Endothelial cell (in vitro differentiated cells): ENCODE measurements at regions not wholly inside any gene's neighbourhood (a gene's known extent, or its start where the extent isn't known, plus 50 kb on each side); places are given as distances from the start of the nearest gene placed in this dataset.
"Not testable (repeated sequence)": the region's sequence is repeated elsewhere in the genome, so short reads cannot be mapped to it uniquely, and the experiment has no call there.

Experiments used
- DNase-seq: peaks from one replicate; pipeline ENCODE4 v3.0.0; 2021; ENCODE audit warnings: low spot score
- H3K27ac Mint-ChIP-seq: one replicate; pipeline ENCODE4 v1.8.0; 2021; ENCODE audit warnings: mixed read lengths, inconsistent platforms; ENCODE audit not compliant: unreplicated experiment
- H3K27me3 Mint-ChIP-seq: one replicate; pipeline ENCODE4 v1.8.0; 2021; ENCODE audit warnings: mild to moderate bottlenecking, moderate library complexity, mixed read lengths, inconsistent platforms; ENCODE audit not compliant: unreplicated experiment
- H3K36me3 Mint-ChIP-seq: one replicate; pipeline ENCODE4 v1.8.0; 2021; ENCODE audit warnings: mild to moderate bottlenecking, low read depth, mixed read lengths, inconsistent platforms; ENCODE audit not compliant: unreplicated experiment
- H3K4me1 Mint-ChIP-seq: one replicate; pipeline ENCODE4 v1.8.0; 2021; ENCODE audit warnings: mild to moderate bottlenecking, mixed read lengths, inconsistent platforms; ENCODE audit not compliant: unreplicated experiment
- H3K4me3 Mint-ChIP-seq: one replicate; pipeline ENCODE4 v1.8.0; 2021; ENCODE audit warnings: mild to moderate bottlenecking, mixed read lengths, inconsistent platforms; ENCODE audit not compliant: unreplicated experiment
- H3K9me3 Mint-ChIP-seq: one replicate; pipeline ENCODE4 v1.8.0; 2021; ENCODE audit warnings: mixed read lengths, inconsistent platforms; ENCODE audit not compliant: unreplicated experiment
- TF ChIP-seq, protein P1 (sequence below): fragments of 200-600 bp; sonication (generic); IDR thresholded peaks from one replicate; pipeline ENCODE4 v1.5.0; 2021; ENCODE audit warnings: antibody characterized with exemption; ENCODE audit not compliant: unreplicated experiment

DNA sequence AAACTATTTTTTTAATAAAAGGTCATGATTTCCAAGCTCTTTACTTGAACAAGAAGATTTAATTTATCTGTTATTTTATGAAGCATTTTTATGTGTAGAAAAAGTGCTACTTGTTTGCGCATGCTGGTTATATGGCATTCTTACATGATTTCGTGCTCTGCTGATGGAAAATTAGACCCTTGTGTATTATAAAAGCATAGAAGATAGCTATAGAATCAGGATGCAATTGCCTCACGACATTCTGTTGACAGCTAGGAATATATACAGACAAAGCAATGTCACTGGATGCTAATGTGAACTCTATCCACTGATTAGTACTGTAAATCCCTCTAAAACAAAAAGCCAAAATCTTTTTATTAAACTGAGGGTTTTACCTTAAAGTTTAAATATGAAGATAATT, 255.9 kb downstream of the MDFIC start:
- H3K27me3 Mint-ChIP-seq = peaks cover 2% of the 10 kb centered on the region
- no peaks in the 10 kb centered on the region for H3K9me3 Mint-ChIP-seq
- no peak overlapping the region for H3K4me3 Mint-ChIP-seq
- H3K27ac Mint-ChIP-seq = no peak overlapping the region
- no peak for DNase-seq
- H3K36me3 Mint-ChIP-seq = no peaks in the 10 kb centered on the region
- peaks cover 7% of the 10 kb centered on the region for H3K4me1 Mint-ChIP-seq
- TF ChIP-seq, protein P1, sequence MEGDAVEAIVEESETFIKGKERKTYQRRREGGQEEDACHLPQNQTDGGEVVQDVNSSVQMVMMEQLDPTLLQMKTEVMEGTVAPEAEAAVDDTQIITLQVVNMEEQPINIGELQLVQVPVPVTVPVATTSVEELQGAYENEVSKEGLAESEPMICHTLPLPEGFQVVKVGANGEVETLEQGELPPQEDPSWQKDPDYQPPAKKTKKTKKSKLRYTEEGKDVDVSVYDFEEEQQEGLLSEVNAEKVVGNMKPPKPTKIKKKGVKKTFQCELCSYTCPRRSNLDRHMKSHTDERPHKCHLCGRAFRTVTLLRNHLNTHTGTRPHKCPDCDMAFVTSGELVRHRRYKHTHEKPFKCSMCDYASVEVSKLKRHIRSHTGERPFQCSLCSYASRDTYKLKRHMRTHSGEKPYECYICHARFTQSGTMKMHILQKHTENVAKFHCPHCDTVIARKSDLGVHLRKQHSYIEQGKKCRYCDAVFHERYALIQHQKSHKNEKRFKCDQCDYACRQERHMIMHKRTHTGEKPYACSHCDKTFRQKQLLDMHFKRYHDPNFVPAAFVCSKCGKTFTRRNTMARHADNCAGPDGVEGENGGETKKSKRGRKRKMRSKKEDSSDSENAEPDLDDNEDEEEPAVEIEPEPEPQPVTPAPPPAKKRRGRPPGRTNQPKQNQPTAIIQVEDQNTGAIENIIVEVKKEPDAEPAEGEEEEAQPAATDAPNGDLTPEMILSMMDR = no peak

DNA sequence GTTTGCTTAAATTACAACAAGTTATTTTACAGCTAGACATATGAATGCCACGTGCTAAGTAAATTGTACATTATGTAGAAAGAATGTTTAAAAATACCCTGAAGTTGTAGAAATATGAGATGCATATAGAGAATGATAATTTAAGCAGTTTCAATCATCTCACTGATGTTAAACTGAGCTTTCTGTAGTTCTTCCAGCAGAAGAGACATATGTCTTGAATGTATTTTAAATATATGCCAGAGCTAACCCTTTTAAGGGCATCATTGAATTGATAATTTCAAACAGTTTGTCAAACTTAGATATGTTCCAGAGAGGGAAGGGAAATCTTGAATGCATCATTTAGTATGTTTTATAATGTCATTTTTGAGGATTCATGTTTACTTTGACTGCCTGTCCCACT, 255.2 kb downstream of the MDFIC start:
- H3K9me3 Mint-ChIP-seq = no peaks in the 10 kb centered on the region
- TF ChIP-seq, protein P1 = no peak
- H3K27me3 Mint-ChIP-seq = peaks cover 1% of the 10 kb centered on the region
- DNase-seq = no peak
- H3K4me3 Mint-ChIP-seq = no peak overlapping the region
- peaks cover 7% of the 10 kb centered on the region for H3K4me1 Mint-ChIP-seq
- H3K27ac Mint-ChIP-seq = no peak overlapping the region
- H3K36me3 Mint-ChIP-seq = no peaks in the 10 kb centered on the region

DNA sequence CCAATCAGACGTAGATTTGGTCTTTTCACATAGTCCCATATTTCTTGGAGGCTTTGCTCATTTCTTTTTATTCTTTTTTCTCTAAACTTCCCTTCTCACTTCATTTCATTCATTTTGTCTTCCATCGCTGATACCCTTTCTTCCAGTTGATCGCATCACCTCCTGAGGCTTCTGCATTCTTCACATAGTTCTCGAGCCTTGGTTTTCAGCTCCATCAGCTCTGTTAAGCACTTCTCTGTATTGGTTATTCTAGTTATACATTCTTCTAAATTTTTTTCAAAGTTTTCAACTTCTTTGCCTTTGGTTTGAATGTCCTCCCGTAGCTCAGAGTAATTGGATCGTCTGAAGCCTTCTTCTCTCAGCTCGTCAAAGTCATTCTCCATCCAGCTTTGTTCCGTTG, 250.5 kb downstream of the MDFIC start:
- not testable (repeated sequence) for H3K4me1 Mint-ChIP-seq, DNase-seq, H3K27me3 Mint-ChIP-seq, H3K4me3 Mint-ChIP-seq, H3K27ac Mint-ChIP-seq, H3K9me3 Mint-ChIP-seq, H3K36me3 Mint-ChIP-seq

DNA sequence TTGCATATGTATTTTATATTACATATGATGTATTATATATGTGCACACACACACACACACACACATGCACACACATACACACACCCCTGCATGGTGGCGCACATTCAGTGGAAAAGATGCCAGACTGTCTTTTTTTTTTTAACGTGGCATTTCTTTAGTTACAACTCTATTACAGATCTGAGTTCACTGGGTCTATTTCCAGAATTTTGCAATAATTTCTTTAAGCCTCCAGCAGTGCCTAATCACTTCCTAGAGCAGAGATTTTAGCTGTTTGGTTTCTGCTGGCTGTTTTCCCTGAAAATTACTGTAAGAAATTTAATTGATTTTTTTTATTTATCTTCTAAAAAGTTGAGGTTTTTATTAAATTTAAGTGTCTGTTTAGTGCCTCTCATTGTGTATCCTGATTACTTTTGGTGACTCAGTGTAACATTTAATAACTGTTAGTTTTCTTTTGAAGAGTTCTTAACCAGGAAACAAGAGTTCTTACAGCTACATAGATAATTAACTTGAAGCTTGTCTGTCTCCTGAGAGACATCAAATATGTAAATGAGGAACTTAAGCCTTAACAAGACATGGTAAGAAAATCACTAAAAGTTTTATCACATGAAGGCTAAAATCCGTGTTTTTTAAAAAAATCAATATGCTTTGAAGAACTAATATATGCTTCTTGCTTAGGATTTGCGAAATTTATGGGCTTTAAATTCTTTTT, 232.0 kb downstream of the MDFIC start:
- no peaks in the 10 kb centered on the region for H3K36me3 Mint-ChIP-seq
- no peak for DNase-seq
- no peaks in the 10 kb centered on the region for H3K9me3 Mint-ChIP-seq
- H3K4me3 Mint-ChIP-seq = no peak overlapping the region
- H3K27me3 Mint-ChIP-seq = no peaks in the 10 kb centered on the region
- H3K27ac Mint-ChIP-seq = no peak overlapping the region
- TF ChIP-seq, protein P1 = no peak
- no peaks in the 10 kb centered on the region for H3K4me1 Mint-ChIP-seq

DNA sequence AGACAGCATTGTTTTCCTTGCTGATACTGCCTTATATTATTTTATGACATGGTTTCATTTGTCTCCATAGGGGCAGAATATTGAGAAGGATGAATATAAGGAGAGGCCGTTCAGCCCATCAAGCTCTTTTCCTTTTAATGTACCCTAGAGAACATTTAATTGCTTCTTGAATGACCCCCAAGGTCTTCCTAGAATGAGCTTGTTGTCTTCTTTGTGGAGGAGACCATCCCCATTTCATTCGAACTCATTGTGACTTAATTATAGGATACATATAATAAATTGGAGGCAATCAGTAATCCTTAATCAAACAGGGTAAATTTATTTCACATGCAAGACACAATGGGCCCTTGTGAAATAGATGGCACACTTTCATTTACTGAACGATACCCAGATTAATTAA, 231.3 kb downstream of the MDFIC start:
- H3K27me3 Mint-ChIP-seq = no peaks in the 10 kb centered on the region
- no peak overlapping the region for H3K27ac Mint-ChIP-seq
- no peaks in the 10 kb centered on the region for H3K9me3 Mint-ChIP-seq
- H3K4me1 Mint-ChIP-seq = no peaks in the 10 kb centered on the region
- TF ChIP-seq, protein P1 = no peak
- H3K36me3 Mint-ChIP-seq = no peaks in the 10 kb centered on the region
- H3K4me3 Mint-ChIP-seq = no peak overlapping the region
- DNase-seq = no peak
